CD4-positive, alpha-beta T cell treated with Interleukin-21 for 1 hour (primary cell): ENCODE measurements at regions not wholly inside any gene's neighbourhood (a gene's known extent, or its start where the extent isn't known, plus 50 kb on each side); places are given as distances from the start of the nearest gene placed in this dataset.

Experiments used
- DNase-seq: peaks from one replicate; pipeline ENCODE4 v3.0.0-alpha.2; 2020

DNA sequence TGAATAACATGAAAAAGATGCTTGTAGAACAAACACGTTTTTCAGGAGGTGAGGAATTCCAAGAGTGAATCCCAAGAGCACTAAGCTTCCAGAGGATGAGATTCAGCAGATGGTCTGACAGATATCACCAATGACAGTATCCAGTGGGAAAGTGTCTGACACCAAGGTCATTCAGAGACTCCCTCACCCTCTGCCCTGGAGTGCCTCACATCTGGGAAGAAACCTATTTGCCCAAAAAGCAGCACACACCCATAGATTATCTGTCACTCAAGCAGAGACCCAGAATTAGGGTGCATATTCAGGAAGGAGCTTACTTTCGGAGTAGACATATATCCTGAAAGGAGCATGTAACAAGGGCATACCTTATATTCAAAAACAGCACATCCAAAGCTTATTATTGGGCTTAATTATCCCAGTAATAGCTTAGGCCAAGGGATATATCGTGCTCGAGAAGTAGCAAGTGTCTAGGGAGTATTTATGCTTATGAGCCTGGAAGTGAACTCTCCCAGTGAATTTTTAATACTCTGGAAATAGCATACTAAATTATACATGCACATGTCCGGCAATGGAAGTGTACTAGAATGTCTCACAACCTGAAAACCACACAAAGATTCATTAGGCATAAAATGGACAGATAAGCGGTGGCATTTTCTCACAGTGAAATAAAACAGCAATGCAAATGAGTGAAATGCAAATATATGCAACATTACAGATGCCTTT lies 998.1 kb upstream of the TMEM132C start:
- DNase-seq = no peak

DNA sequence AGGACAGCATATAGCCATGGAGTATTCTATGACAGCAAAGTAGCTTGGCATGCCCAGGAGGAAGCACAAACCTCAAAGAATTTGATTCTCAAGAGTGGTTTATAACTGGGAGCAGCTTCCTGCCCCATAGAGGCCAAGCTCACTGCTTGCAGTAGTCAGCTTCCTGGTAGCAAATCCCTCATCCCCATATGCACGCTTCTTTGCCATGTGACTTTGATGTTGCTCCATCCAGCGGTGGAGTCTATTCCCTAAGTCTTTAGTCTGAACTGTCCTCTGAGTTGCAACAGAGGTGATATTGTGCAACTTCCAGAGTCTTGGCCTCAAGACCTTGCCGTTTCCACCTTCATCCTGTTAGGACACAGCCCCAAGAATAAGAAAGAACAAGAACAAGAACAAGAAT lies 996.8 kb upstream of the TMEM132C start:
- DNase-seq = no peak

DNA sequence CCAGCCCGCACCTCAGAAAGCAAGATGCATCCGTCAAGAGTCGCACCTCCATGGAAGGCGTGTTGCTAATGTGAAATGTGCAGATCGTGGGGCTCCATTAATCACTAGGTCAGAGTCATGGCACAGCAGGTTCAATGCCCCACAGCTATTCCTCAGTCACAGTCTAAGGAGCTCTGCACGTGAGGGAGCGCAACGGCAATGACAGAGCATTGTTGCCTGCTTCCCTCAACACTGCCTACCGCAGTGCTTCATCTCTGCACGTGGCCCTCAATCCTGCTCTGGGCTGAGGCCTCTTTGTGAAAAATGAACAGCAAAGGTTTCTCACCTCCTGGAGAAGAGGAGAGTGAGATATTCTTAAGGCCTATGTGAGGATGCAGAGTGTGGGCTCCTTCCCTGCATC lies 995.2 kb upstream of the TMEM132C start:
- no peak for DNase-seq

DNA sequence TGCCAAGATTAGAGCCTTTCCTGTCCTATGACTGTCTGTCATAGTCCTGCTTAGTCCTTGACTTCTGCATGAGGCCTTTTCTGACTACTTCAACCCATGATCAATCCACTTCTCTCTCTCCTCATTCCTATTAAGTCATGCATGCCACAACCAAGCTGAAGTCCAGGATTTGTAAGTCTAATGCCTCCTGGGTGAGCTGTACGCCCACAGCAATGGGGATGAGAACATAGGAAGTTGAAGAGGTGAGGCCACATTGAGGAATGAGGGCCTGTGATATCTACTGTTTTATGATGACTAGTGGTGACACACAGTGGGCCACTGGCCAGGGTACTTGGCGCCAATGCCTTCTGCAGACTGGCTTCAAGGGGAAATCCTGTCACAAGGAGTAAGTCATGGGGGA lies 994.1 kb upstream of the TMEM132C start:
- no peak for DNase-seq

DNA sequence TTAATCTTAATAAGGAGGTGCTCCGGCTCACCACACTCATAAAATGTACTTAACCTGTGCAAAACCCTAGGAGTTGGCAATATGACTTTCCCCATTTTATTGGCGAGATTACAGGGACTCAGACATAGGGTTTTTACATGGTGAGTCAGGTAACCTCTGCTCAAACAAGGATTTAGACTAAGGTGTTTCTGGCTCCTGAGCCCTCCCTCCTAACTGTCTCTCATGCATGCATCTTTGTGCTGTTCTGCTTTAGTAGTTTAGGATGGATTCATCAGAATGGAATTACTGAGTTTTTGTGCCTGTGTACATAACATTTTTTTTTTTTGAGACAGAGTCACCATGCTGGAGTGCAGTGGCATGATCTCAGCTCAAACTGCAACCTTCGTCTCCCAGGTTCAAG lies 993.3 kb upstream of the TMEM132C start:
- DNase-seq = no peak

DNA sequence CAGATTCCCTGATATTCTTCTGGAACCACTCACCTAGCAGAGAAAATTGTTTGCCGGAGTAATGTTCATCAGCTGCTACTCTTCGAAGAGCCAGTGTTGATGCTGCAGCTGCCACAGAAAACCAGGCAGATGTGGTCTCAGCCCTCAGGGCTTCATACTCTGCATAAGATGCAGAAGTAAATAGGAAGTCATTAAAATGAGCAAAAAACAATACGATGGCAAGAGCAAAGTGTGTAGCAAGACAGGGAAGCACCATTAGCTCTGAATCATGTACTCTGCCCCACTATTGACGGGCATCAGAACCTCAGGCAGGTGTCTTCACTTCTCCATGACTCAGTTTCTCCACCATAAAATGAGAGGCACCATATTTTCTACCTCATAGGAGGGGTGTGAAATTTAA lies 991.6 kb upstream of the TMEM132C start:
- no peak for DNase-seq

DNA sequence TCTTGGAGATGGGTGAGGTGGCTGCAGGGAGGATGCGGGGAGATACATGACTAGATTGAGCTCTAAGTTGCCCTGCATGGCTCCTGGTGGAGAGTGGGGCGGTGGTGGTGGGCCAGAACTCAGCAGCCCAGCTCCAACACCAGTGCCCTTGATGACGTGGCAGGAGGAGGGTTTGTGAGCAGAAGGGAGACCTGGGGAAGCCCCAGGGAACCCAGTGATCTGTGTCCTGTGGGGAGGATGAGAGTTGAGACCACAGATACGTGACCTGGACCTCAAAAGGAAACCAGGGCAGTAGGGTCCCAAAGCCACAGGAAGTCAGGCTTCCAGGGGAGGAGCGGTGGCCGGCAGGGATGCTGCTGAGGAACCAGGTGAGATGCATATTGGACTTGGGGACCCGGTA lies 989.1 kb upstream of the TMEM132C start:
- DNase-seq = no peak

DNA sequence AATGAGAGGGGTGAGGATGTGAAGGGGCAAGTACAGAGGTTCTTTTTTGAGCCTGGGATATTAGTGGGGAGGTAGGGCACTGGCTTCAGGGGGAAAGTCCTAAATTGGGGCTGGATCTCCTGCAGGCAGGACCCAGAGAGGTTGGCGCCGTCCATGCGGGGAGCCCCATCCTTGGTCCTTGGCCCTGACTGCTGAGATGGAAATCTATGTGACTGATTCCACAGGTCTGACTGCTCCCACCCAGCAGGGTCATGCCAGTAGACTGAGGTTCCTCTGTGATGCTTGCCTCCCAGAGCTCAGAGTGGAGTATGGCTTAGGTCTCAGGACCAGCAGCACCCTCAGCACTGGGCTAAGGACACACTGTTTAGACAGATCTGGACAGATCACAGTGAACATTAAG lies 988.6 kb upstream of the TMEM132C start:
- DNase-seq = no peak

DNA sequence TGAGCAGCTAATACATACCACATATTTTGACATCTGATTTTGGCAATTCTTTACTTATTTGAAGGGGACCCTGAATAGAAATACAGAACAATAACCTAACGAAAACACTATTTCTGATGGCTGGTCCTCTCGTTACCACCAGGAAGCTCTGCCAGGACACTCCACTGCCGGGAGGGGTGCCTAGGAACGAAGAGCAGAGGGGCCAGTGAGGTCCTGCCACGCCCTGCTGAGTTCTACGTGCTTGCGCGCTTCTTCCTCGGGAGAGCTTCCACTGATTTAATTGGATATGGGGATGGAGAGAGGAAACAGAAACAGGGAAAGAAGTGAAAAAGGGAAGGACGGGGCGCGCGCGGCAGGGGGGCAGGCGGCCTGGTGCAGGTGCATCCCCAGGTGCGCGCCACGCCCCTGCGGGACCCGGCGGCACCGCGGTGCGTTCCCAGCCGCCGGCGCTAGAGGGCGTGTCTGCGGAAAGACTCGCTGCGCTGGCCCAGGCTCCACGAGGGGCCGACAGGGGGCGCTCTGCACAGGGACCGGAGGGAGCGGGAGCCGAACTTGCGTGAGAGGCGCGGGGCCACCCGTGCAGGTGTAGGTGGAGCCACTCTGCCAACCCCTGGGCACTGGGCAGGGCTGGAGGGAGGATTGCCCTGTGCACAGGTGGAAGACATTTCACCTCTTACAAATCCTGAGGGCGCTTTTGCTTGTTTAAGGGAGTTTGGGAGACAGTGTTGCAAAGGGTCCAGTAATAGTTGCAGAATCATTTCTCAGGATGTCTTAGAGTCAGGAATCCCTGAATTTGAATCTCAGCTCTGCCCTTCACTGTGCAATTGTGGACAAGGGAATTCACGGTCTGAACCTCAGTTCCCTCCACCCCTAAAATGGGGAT lies 986.3 kb upstream of the TMEM132C start:
- DNase-seq = peak; percentile 45

DNA sequence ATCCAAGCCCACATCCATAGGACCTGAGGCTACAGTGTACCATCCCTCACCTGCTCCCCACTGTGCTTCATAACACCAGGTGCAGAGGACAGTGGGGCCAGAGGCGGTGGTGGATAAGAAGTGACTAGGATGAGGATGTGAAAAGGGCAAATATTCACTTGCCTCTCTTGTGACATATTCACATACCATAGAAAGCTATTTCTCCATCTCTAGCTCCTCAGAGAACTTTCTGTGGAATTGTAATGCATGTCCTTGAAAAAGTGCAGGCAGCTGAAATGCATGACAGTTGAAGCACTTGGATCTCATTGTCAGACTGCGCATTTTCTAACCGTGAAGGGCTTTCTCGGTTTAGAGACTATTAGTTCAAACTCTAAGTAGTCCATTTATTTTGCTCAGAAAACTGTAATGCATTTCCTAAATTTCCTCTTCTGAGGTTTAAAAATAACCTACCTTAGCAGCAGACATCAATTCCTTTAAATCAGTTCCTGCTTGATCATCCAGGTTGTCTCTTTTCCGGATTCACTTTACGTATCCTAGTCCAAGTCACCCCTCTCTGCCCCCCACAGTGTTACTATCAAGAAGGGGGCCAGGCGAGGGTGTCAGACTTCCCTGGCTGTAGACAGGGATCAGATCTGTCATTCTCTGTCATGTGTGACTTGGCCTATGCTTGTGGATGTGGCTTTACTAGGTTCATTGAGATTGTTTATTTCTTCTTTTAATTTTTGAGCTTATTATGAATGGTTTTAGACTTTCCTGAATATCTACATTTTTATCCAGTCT lies 984.0 kb upstream of the TMEM132C start:
- DNase-seq = no peak

DNA sequence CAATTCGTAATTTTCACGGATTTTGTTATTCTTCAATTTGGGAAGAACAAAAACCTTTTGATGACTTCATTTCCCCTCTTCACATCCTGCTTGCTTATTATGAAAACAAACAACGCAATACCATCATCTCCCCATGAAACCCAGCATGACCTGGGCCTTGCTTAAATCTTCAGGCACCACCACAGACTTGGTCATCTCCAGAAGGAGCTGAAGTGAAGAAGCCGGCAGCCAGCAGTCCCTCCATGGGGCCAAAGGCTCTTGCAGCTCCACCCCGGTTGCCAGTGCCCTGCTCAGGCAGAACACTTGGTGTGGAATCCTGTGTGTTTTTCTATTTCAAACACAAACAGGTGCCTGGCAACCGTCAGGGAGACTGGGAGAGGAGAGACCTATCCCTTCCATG lies 982.9 kb upstream of the TMEM132C start:
- no peak for DNase-seq

DNA sequence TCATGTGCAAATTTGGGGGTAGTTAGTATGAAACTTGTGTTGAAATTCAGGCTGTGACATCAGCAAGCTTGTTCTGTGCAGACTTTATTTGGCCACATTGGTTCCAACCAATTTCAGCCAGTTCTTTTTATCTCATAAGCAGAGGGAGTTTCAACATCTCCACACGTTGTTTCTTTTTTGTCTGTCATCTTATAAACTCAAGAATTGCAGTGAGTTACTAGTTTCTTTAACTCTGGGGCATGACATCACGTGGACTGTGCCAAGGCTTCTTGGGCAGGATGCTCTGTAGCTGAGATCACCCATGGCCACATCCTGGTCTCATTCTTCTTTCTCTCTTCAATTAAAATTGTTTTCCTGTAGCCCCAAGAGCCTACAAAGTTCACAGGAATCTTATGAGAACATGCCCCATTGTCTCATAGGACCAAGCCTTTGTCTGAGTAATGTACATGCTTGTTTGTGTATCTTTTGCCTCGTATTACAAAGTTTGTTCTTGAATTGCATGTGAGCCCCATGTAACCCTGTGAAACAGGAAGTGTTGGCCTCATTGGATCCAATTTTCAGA lies 982.0 kb upstream of the TMEM132C start:
- no peak for DNase-seq

DNA sequence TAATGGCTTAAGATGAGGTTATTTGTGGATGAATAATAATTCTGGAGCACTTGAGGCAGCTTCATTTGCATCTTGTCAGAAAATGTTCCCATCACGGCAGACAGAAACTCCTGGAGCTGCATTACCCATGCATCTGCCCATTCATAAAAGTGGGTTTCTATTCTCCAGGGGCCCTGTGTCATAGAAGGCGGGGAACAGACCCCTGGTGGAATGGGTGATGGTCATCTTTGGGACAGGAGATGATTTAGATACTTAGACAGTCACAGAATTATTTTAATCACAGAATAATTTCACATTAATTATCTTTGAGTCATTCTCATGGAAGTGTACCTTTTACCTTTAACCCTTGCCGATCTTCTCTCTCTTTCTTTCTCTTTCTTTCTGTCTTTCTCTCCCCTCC lies 980.7 kb upstream of the TMEM132C start:
- DNase-seq = no peak

DNA sequence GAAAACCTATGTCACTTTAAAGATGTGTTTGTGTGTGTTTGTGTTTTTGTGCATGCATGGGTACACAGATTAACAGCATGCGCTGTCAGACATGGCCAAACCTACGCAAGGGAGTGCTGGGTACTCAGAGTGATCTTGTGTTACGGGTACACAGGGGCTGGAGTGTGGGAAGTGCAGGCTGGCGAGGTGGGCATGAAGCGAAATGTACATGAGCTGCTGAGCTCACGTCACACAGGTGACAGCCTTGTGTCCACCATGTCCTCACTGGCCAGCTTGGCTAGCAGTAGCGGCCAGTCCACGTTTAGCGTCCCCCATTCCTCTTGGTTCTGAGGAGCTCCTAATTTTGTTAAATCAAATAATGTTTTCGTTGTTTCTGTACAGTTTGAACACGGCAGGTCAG lies 979.7 kb upstream of the TMEM132C start:
- no peak for DNase-seq

DNA sequence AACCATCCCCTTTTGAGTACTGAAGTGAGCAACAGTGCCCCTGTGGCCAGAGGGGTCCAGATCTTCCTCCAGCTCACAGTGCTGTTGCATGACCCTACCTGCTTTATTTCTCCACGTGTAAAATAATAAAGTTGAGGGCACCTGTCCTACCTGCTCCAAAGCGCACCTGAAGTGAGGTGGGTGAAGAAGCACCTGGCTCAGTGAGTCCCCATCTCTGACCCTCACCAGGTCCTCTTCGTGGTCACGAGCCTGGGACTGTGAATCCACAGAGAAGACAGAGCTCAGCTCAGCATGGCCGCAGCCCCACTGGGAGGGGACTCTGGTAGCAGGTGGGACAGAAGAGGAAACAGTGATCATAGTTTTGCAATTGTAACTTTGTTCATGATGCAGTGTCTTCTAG lies 976.7 kb upstream of the TMEM132C start:
- DNase-seq = no peak

DNA sequence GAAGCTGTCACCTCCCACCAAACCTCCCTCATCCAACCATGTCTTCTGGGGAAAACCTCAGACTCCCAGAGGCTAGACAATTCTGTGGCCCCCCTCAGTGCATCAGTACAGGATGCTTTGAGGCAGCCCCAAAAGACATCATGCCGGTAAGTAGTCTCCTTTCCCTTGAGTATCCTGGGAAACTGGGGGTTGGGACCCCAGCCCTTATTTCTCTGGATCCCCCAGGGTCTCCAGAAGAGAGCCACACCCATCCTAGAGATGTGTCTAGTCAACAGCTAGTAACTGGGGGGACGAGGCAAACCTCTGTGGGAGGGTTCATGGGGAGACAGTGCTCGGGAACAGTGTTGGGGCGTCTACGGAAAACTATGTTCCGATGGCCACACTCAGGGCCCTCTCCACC lies 974.2 kb upstream of the TMEM132C start:
- DNase-seq = no peak

DNA sequence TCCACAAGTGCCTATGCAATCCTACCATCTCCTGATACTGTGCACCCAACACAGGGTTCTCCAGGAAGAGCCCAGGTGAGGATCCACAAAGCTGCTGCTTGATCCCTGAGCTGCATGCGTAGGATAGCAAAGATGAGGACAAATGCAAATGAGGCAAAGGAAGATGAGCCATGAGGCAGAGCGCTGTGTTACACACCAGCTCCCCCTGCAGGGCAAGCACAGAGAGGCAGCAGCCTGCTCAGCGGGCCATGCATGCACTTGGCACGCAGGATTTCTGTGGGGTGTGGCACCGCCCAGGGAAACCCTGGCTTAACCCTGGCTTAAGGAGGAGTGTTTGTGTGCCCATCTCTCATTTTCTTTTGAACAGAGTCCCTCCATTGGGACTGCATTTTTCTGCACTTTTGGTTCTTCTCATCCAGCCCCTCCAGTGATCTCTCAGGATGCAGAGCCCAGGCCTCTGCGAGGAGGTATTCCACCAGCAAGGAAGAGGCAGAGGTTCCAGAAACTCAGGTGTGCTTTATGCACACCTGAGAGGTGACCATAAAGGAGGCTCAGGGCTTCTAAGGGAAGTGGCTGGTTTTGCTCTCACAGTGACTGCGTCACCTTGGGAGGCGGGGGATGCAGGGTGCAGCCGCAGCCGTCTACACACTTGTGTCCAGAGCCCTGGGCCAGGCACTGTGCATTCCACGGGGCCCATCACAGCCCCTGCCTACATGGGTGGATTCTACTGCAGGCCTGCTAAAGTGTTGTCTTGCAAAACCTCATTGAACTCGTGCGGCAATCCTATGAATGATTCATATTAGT lies 973.3 kb upstream of the TMEM132C start:
- peak; percentile 26 for DNase-seq

DNA sequence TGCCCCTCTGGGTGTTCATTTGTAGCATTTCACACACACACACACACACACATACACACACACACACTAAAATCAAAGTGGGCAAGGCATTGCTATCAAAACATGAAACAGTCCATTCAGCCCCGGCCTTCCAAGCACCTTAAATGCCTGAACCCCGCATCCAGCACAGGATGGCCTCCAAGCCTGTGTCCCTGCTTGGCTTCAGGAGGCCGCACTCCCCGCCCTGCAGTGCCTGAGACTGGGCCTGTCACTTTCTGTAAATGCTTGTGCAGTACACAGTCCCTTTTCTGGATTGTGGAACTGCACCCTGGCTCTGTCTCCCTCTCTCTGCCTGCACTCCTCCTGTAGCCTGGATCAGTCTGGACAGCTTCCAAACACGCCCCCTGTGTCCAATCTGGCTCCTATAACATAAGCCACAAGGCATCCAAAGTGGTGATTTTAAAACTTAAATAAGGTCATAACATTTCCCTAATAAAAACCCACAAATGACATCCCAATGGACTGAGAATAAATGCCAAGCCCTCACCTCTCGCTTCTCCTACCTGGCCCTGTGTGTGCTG lies 972.2 kb upstream of the TMEM132C start:
- no peak for DNase-seq

DNA sequence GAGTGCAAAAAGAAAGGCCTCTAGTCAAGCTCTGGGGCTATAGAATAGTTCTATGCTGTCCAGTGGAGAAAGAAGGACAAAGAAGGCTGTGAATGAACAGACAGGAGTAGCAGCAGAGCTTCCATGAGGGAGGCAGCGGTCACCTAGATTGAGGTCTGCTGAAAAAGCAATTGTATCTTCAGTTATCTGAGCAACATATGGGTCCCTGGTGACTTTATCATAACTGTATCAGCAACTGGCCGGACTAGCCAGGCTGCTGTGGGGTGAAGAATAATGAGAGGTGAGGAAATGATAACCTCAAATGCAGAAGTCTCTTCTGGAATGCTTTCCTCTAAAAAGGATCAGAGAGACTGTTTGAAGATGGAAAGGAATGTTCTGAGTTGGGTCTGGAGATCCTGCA lies 971.3 kb upstream of the TMEM132C start:
- no peak for DNase-seq

DNA sequence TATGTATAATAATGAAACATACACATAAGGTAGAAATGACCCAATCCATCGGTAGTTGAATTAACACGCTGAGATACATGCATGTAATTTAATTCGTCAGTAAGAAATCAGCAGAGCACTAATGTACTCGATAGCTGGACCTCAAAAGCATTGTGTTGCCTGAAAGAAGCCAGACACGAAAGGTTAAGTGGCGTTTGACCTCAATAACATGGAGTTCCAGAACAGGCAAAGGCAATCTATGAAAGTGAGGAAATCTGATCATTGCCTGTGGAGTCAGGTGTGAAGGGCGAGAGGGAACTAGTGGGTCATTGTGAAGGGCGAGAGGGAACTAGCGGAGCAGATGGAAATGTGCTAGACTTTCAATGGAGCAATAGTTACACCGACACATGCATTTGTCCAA lies 970.4 kb upstream of the TMEM132C start:
- DNase-seq = no peak

DNA sequence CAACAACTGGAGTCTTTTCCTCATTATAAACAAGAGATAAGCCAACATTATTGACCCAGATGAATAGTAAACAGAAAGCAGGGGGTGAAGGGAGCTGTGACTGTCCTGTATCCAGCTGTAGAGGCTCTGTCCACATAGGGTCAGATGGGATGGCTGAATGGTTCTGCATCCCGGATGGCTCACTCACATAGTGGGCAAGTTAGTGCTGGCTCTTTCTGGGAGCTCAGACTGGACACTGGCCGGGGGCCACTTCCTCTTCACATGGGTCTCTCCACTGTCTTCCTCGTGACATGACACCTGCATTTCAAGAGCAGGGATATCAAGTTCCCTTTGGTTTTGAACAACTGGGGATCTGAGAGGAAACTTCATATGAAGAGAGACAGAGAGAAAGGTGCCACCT lies 969.6 kb upstream of the TMEM132C start:
- DNase-seq = no peak

DNA sequence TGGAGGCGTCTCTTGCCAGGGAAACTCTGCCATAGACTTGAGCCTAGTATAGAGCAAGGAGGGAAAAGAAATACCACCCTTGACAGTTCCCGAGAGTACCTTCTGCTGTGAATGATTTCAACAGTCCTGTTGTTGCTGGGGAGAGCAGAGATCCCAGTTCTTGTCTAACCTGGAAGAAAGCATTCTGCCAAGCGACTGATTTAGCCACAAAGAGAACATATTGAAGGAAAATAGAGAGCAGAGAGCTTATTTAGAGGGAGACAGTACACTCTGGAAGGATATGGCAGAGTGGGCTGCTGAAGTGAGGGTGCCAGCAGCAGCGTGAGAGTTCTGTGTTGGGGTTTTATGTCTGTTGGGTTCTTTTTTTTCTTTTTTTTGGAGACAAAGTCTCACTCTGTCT lies 966.9 kb upstream of the TMEM132C start:
- no peak for DNase-seq
